ENCODE measurements at regions not wholly inside any gene's neighbourhood (a gene's known extent, or its start where the extent isn't known, plus 50 kb on each side); places are given as distances from the start of the nearest gene placed in this dataset.

- TF ChIP-seq, protein P1, sequence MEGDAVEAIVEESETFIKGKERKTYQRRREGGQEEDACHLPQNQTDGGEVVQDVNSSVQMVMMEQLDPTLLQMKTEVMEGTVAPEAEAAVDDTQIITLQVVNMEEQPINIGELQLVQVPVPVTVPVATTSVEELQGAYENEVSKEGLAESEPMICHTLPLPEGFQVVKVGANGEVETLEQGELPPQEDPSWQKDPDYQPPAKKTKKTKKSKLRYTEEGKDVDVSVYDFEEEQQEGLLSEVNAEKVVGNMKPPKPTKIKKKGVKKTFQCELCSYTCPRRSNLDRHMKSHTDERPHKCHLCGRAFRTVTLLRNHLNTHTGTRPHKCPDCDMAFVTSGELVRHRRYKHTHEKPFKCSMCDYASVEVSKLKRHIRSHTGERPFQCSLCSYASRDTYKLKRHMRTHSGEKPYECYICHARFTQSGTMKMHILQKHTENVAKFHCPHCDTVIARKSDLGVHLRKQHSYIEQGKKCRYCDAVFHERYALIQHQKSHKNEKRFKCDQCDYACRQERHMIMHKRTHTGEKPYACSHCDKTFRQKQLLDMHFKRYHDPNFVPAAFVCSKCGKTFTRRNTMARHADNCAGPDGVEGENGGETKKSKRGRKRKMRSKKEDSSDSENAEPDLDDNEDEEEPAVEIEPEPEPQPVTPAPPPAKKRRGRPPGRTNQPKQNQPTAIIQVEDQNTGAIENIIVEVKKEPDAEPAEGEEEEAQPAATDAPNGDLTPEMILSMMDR (conservative IDR thresholded peaks at IDR 0.05 in 1 of 2, IDR thresholded peaks at IDR 0.05 in 1 of 2; ENCODE audit: low read depth in 1 of 2, low read length in 2 of 2) = no peak
- no peak for TF ChIP-seq EZH2 (IDR thresholded peaks at IDR 0.05; ENCODE audit: low read length, missing control alignments)
Observed at GRCh38 chr2:147017951-147018645, 826.7 kb upstream of the ACVR2A start.

Measured in fibroblast of lung (primary cell).